Vagina (tissue), 2 donors: ENCODE measurements at regions not wholly inside any gene's neighbourhood (a gene's known extent, or its start where the extent isn't known, plus 50 kb on each side); places are given as distances from the start of the nearest gene placed in this dataset.

Source experiments
- CTCF ChIP-seq, 3 experiments: fragments of 450-650 bp in 2 of 3; fragments of 200-600 bp in 1 of 3; sonication (generic) in 1 of 3; IDR thresholded peaks; one replicate each; pipeline ENCODE4 v1.5.1; 2017 to 2019; ENCODE audit warnings: antibody characterized with exemption in 3 of 3, mild to moderate bottlenecking in 2 of 3, moderate library complexity in 2 of 3
- POLR2A ChIP-seq, 2 donors: fragments of 450-650 bp; IDR thresholded peaks; one replicate each; pipeline ENCODE4 v1.6.1; 2017; ENCODE audit warnings: antibody characterized with exemption in 2 of 2, mild to moderate bottlenecking in 2 of 2, moderate library complexity in 2 of 2

GRCh38 chr1:5651473-5651872 lies 340.8 kb downstream of the NPHP4 start:
- TF ChIP-seq CTCF (IDR thresholded peaks at IDR 0.05) (no peak), POLR2A (IDR thresholded peaks at IDR 0.05) (no peak)
